ENCODE measurements at regions not wholly inside any gene's neighbourhood (a gene's known extent, or its start where the extent isn't known, plus 50 kb on each side); places are given as distances from the start of the nearest gene placed in this dataset.

GRCh38 chr7:46489106-46489505 lies 568.0 kb upstream of the IGFBP3 start:
- TF ChIP-seq CTCF (IDR thresholded peaks at IDR 0.05; ENCODE audit: low read depth, low read length, missing input control) (no peak), TAF1 (conservative IDR thresholded peaks at IDR 0.05) (no peak), RXRA (IDR thresholded peaks at IDR 0.05) (no peak), YY1 (IDR thresholded peaks at IDR 0.05) (no peak), MAX (IDR thresholded peaks at IDR 0.05) (no peak), ATF3 (IDR thresholded peaks at IDR 0.05) (no peak), SP1 (IDR thresholded peaks at IDR 0.05) (no peak)

Data from liver (tissue), 3 donors.